ENCODE measurements at regions not wholly inside any gene's neighbourhood (a gene's known extent, or its start where the extent isn't known, plus 50 kb on each side); places are given as distances from the start of the nearest gene placed in this dataset.
A peak's percentile ranks its signal among the peaks of the same experiment; 100 is the strongest.

GRCh38 chr16:87086156-87086555 lies 231.0 kb downstream of the C16orf95 start (continued):
- TF ChIP-seq, protein P1, sequence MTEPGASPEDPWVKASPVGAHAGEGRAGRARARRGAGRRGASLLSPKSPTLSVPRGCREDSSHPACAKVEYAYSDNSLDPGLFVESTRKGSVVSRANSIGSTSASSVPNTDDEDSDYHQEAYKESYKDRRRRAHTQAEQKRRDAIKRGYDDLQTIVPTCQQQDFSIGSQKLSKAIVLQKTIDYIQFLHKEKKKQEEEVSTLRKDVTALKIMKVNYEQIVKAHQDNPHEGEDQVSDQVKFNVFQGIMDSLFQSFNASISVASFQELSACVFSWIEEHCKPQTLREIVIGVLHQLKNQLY (CRISPR knock-in tag; IDR thresholded peaks at IDR 0.05): no peak
- TF ChIP-seq GABPB1 (CRISPR knock-in tag; IDR thresholded peaks at IDR 0.05) (no peak), TEAD4 (CRISPR knock-in tag; IDR thresholded peaks at IDR 0.05) (no peak), GRHL2 (CRISPR knock-in tag; IDR thresholded peaks at IDR 0.05; ENCODE audit: insufficient replicate concordance, severe bottlenecking) (no peak), SMAD4 (CRISPR knock-in tag; IDR thresholded peaks at IDR 0.05) (no peak), ZNF263 (CRISPR knock-in tag; IDR thresholded peaks at IDR 0.05; ENCODE audit: low read depth) (no peak), MXD4 (CRISPR knock-in tag; IDR thresholded peaks at IDR 0.05; ENCODE audit: borderline replicate concordance) (no peak), ERG (CRISPR knock-in tag; IDR thresholded peaks at IDR 0.05) (no peak), ELF4 (CRISPR knock-in tag; IDR thresholded peaks at IDR 0.05; ENCODE audit: low read depth) (no peak), MYBL2 (CRISPR knock-in tag; IDR thresholded peaks at IDR 0.05) (no peak), PREB (CRISPR knock-in tag; IDR thresholded peaks at IDR 0.05; ENCODE audit: borderline replicate concordance) (no peak), SP1 (CRISPR knock-in tag; conservative IDR thresholded peaks at IDR 0.05) (no peak), TEAD1 (CRISPR knock-in tag; IDR thresholded peaks at IDR 0.05) (no peak)
- TF ChIP-seq, protein P2, sequence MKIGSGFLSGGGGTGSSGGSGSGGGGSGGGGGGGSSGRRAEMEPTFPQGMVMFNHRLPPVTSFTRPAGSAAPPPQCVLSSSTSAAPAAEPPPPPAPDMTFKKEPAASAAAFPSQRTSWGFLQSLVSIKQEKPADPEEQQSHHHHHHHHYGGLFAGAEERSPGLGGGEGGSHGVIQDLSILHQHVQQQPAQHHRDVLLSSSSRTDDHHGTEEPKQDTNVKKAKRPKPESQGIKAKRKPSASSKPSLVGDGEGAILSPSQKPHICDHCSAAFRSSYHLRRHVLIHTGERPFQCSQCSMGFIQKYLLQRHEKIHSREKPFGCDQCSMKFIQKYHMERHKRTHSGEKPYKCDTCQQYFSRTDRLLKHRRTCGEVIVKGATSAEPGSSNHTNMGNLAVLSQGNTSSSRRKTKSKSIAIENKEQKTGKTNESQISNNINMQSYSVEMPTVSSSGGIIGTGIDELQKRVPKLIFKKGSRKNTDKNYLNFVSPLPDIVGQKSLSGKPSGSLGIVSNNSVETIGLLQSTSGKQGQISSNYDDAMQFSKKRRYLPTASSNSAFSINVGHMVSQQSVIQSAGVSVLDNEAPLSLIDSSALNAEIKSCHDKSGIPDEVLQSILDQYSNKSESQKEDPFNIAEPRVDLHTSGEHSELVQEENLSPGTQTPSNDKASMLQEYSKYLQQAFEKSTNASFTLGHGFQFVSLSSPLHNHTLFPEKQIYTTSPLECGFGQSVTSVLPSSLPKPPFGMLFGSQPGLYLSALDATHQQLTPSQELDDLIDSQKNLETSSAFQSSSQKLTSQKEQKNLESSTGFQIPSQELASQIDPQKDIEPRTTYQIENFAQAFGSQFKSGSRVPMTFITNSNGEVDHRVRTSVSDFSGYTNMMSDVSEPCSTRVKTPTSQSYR (CRISPR knock-in tag; IDR thresholded peaks at IDR 0.05): no peak

DNA sequence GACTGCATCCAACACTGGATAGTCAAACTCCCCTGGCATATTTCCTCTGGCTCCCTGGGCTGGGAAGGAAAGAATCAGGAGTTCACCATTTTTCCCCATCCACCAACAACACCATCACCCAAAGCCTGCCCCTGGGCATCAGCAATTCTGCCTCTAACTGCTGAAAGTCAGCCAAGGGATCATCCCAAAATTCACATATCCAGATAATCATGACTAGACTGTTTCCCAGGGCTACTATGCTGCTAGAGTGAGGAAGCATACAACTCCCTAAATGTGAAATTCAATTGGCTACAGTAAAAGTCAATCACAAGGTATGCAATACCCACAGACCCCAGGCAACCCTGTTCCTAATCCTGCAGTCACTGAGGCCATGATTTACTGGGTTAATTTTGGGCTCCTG lies 230.6 kb downstream of the C16orf95 start:
- H3K27me3 Mint-ChIP-seq (ENCODE audit: low read depth): peaks cover 7% of the 10 kb centered on the region
- no peaks in the 10 kb centered on the region for H3K4me1 Mint-ChIP-seq
- peak; percentile 51 for ATAC-seq
- POLR2A ChIA-PET: no interaction called here
- DNase-seq (ENCODE audit: low spot score): no peak
- H3K9me3 Mint-ChIP-seq: peaks cover 33% of the 10 kb centered on the region
- CTCF ChIA-PET: interaction anchor here (1.0 kb wide), 1 partner anchor 117 kb away, joined by 3 read pairs; no protein-coding TSS in a partner anchor
- no peak overlapping the region for H3K4me3 Mint-ChIP-seq
- peaks cover 25% of the 10 kb centered on the region for H3K36me3 Mint-ChIP-seq
- no peak overlapping the region for H3K27ac Mint-ChIP-seq
- TF ChIP-seq USF1 (CRISPR knock-in tag; IDR thresholded peaks at IDR 0.05) (no peak), CBFB (CRISPR knock-in tag; IDR thresholded peaks at IDR 0.05; ENCODE audit: low read depth) (no peak), ZNF232 (CRISPR knock-in tag; IDR thresholded peaks at IDR 0.05) (no peak), MXD4 (CRISPR knock-in tag; IDR thresholded peaks at IDR 0.05; ENCODE audit: borderline replicate concordance) (no peak), GRHL2 (CRISPR knock-in tag; IDR thresholded peaks at IDR 0.05; ENCODE audit: insufficient replicate concordance, severe bottlenecking) (no peak), RORB (CRISPR knock-in tag; IDR thresholded peaks at IDR 0.05) (no peak), TEAD4 (CRISPR knock-in tag; IDR thresholded peaks at IDR 0.05) (no peak), EMX1 (CRISPR knock-in tag; IDR thresholded peaks at IDR 0.05) (no peak), GTF2I (CRISPR knock-in tag; conservative IDR thresholded peaks at IDR 0.05) (no peak), SMAD4 (CRISPR knock-in tag; IDR thresholded peaks at IDR 0.05) (no peak), ZNF219 (CRISPR knock-in tag; IDR thresholded peaks at IDR 0.05; ENCODE audit: borderline replicate concordance) (no peak), NFYB (CRISPR knock-in tag; conservative IDR thresholded peaks at IDR 0.05; ENCODE audit: low read depth) (no peak)
- TF ChIP-seq, protein P3, sequence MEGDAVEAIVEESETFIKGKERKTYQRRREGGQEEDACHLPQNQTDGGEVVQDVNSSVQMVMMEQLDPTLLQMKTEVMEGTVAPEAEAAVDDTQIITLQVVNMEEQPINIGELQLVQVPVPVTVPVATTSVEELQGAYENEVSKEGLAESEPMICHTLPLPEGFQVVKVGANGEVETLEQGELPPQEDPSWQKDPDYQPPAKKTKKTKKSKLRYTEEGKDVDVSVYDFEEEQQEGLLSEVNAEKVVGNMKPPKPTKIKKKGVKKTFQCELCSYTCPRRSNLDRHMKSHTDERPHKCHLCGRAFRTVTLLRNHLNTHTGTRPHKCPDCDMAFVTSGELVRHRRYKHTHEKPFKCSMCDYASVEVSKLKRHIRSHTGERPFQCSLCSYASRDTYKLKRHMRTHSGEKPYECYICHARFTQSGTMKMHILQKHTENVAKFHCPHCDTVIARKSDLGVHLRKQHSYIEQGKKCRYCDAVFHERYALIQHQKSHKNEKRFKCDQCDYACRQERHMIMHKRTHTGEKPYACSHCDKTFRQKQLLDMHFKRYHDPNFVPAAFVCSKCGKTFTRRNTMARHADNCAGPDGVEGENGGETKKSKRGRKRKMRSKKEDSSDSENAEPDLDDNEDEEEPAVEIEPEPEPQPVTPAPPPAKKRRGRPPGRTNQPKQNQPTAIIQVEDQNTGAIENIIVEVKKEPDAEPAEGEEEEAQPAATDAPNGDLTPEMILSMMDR (IDR thresholded peaks at IDR 0.05): no peak
- TF ChIP-seq, protein P1 (CRISPR knock-in tag; IDR thresholded peaks at IDR 0.05): no peak
- TF ChIP-seq, protein P4, sequence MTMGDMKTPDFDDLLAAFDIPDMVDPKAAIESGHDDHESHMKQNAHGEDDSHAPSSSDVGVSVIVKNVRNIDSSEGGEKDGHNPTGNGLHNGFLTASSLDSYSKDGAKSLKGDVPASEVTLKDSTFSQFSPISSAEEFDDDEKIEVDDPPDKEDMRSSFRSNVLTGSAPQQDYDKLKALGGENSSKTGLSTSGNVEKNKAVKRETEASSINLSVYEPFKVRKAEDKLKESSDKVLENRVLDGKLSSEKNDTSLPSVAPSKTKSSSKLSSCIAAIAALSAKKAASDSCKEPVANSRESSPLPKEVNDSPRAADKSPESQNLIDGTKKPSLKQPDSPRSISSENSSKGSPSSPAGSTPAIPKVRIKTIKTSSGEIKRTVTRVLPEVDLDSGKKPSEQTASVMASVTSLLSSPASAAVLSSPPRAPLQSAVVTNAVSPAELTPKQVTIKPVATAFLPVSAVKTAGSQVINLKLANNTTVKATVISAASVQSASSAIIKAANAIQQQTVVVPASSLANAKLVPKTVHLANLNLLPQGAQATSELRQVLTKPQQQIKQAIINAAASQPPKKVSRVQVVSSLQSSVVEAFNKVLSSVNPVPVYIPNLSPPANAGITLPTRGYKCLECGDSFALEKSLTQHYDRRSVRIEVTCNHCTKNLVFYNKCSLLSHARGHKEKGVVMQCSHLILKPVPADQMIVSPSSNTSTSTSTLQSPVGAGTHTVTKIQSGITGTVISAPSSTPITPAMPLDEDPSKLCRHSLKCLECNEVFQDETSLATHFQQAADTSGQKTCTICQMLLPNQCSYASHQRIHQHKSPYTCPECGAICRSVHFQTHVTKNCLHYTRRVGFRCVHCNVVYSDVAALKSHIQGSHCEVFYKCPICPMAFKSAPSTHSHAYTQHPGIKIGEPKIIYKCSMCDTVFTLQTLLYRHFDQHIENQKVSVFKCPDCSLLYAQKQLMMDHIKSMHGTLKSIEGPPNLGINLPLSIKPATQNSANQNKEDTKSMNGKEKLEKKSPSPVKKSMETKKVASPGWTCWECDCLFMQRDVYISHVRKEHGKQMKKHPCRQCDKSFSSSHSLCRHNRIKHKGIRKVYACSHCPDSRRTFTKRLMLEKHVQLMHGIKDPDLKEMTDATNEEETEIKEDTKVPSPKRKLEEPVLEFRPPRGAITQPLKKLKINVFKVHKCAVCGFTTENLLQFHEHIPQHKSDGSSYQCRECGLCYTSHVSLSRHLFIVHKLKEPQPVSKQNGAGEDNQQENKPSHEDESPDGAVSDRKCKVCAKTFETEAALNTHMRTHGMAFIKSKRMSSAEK (CRISPR knock-in tag; IDR thresholded peaks at IDR 0.05; ENCODE audit: borderline replicate concordance): no peak
